Endothelial cell of umbilical vein (primary cell): ENCODE measurements at regions not wholly inside any gene's neighbourhood (a gene's known extent, or its start where the extent isn't known, plus 50 kb on each side); places are given as distances from the start of the nearest gene placed in this dataset.

Source experiments
- BruUV-seq: library from RNA; stranded (reverse); fragments of 400-500 nt; replicated peaks from 2 replicates; lab custom pipeline; 2021; lab: Mats Ljungman, UMichigan
- CTCF ChIA-PET: fragments of 300-600, 350-600 bp; sonication (Branson Sonifier 250); formaldehyde crosslinking; loops from one replicate; lab custom pipeline; 2021; ENCODE audit warnings: antibody characterized with exemption, inconsistent platforms; lab: Charles Lee
- POLR2A ChIA-PET: fragments of 300-600, 350-600 bp; sonication (Branson Sonifier 250); formaldehyde crosslinking; loops from one replicate; lab custom pipeline; 2021; ENCODE audit warnings: antibody characterized with exemption, inconsistent platforms; lab: Charles Lee
- DNase-seq: peaks from one replicate; pipeline ENCODE4 v3.0.0-alpha.2; 2011; ENCODE audit warnings: low read depth, low spot score
- FAIRE-seq: peaks from 2 replicates; lab custom pipeline; 2011; peaks lifted over from hg19 to GRCh38; lab: Jason Lieb, UNC
- H2AFZ ChIP-seq: 2 replicates; pipeline ENCODE4 v1.6.0; 2012; ENCODE audit warnings: low read depth, low read length, control low read depth, inconsistent platforms
- H3K27ac ChIP-seq: 2 replicates; pipeline ENCODE4 v1.5.1; 2011; ENCODE audit warnings: low read depth, mild to moderate bottlenecking, control low read depth, low read length, moderate library complexity; ENCODE audit not compliant: insufficient read depth
- H3K27me3 ChIP-seq, 2 experiments: 2 replicates each; pipeline versions ENCODE4 v1.6.0 to v1.6.1; 2011; ENCODE audit warnings: low read length in 2 of 2, mixed read lengths in 1 of 2; ENCODE audit not compliant: control insufficient read depth in 2 of 2, insufficient read depth in 2 of 2
- H3K36me3 ChIP-seq, 2 experiments: 2 replicates in 1 of 2; 3 replicates in 1 of 2; pipeline ENCODE4 v1.5.1; 2011; ENCODE audit warnings: low read length in 2 of 2, mild to moderate bottlenecking in 1 of 2, moderate library complexity in 1 of 2; ENCODE audit not compliant: control insufficient read depth in 2 of 2, insufficient read depth in 2 of 2; ENCODE audit errors: extremely low read depth in 1 of 2
- H3K4me1 ChIP-seq: 3 replicates; pipeline ENCODE4 v1.5.1; 2011; ENCODE audit warnings: mild to moderate bottlenecking, low read length; ENCODE audit not compliant: control insufficient read depth, insufficient read depth; ENCODE audit errors: extremely low read depth
- H3K4me2 ChIP-seq: 2 replicates; pipeline ENCODE4 v1.6.1; 2011; ENCODE audit warnings: low read length, control low read depth, mixed read lengths; ENCODE audit not compliant: insufficient read depth
- H3K4me3 ChIP-seq, 3 experiments: fragments of 200-600 bp in 1 of 3; sonication (generic), shearing (Covaris generic) in 1 of 3; replicated peaks in 1 of 3; 2 replicates each; pipeline ENCODE4 v1.5.1; 2011 to 2016; ENCODE audit warnings: control low read depth in 3 of 3, low read length in 3 of 3, mild to moderate bottlenecking in 2 of 3, inconsistent platforms in 1 of 3, low read depth in 1 of 3, moderate library complexity in 1 of 3; ENCODE audit not compliant: insufficient read depth in 1 of 3
- H3K79me2 ChIP-seq: 2 replicates; pipeline ENCODE4 v1.6.0; 2012; ENCODE audit warnings: low read length, inconsistent platforms; ENCODE audit not compliant: control insufficient read depth, insufficient read depth
- H3K9ac ChIP-seq: replicated peaks from 2 replicates; pipeline ENCODE3; 2011; ENCODE audit warnings: low read length, control low read depth; ENCODE audit not compliant: insufficient read depth; ENCODE audit errors: extremely low read depth
- H3K9me1 ChIP-seq: replicated peaks from 3 replicates; pipeline ENCODE4 v1.6.0; 2011; ENCODE audit warnings: mild to moderate bottlenecking, low read length; ENCODE audit not compliant: control insufficient read depth, insufficient read depth; ENCODE audit errors: extremely low read depth
- H3K9me3 ChIP-seq: replicated peaks from 2 replicates; pipeline ENCODE4 v1.5.1; 2012; ENCODE audit warnings: low read length, inconsistent platforms; ENCODE audit not compliant: control insufficient read depth, insufficient read depth
- H4K20me1 ChIP-seq: replicated peaks from 2 replicates; pipeline ENCODE3; 2011; ENCODE audit warnings: mild to moderate bottlenecking, low read length; ENCODE audit not compliant: control insufficient read depth, insufficient read depth; ENCODE audit errors: extremely low read depth
- JUN ChIP-seq: IDR thresholded peaks from 2 replicates; pipeline ENCODE4 v1.6.1; 2011; ENCODE audit warnings: borderline replicate concordance, low read depth; ENCODE audit not compliant: insufficient read length, insufficient read depth
- MAX ChIP-seq: IDR thresholded peaks from 2 replicates; pipeline ENCODE4 v1.6.1; 2011; ENCODE audit not compliant: insufficient read depth, insufficient read length
- MYC ChIP-seq: IDR thresholded peaks from one replicate; pipeline ENCODE4 v1.6.1; 2011; ENCODE audit warnings: mild to moderate bottlenecking, low read depth, low read length
- POLR2A ChIP-seq: IDR thresholded peaks from 2 replicates; pipeline ENCODE4 v1.6.1; 2012; ENCODE audit warnings: low read depth, mild to moderate bottlenecking, control low read depth, low read length
- POLR2AphosphoS5 ChIP-seq: IDR thresholded peaks from 2 replicates; pipeline ENCODE4 v1.6.1; 2012; ENCODE audit warnings: low read depth, mild to moderate bottlenecking, control low read depth, low read length, moderate library complexity; ENCODE audit not compliant: insufficient read depth
- dilution Hi-C: fragments of 300-500 bp; cut with MboI; formaldehyde crosslinking; loops from one replicate; pipeline ENCODE4 v1.15.0; 2019; ENCODE audit warnings: low sequenced_read_pairs; ENCODE audit not compliant: extremely low pct_ligation_motif_present
- intact Hi-C: fragments of 100-400 bp; cut with micrococcal nuclease; formaldehyde crosslinking; loops from one replicate; pipeline ENCODE4 v1.10.0; 2022
- TF ChIP-seq, protein P1 (sequence below), 2 donors: IDR thresholded peaks; 1 replicate in 1 of 2; 2 replicates in 1 of 2; pipeline ENCODE4 v1.5.1; 2011; ENCODE audit warnings: low read length in 2 of 2, mild to moderate bottlenecking in 2 of 2, moderate library complexity in 2 of 2, control low read depth in 1 of 2, inconsistent platforms in 1 of 2, low read depth in 1 of 2; ENCODE audit not compliant: insufficient read depth in 1 of 2; ENCODE audit errors: extremely low read depth in 1 of 2

GRCh38 chr2:15731213-15731888, 139.7 kb downstream of the DDX1 start:
- no peak overlapping the region for H3K4me3 ChIP-seq
- ChIA-PET CTCF (interaction anchor here (1.0 to 1.5 kb wide), 2 partner anchors 24 to 27 kb away, joined by 3 to 4 read pairs; no protein-coding TSS in a partner anchor), POLR2A (no interaction called here)
- H3K4me2 ChIP-seq = no peak overlapping the region
- no peaks in the 10 kb centered on the region for H3K79me2 ChIP-seq
- no TSS peak for BruUV-seq
- no peak overlapping the region for H2AFZ ChIP-seq
- dilution Hi-C loops = no loop called here
- intact Hi-C loops = loop anchor here (10.0 kb wide), 1 partner anchor 873 kb away; no protein-coding TSS in a partner anchor
- H3K4me1 ChIP-seq = peaks cover 31% of the 10 kb centered on the region
- H3K36me3 ChIP-seq = no peaks in the 10 kb centered on the region
- no peak for FAIRE-seq
- DNase-seq = no peak
- H3K9ac ChIP-seq = no peak overlapping the region
- no peaks in the 10 kb centered on the region for H4K20me1 ChIP-seq
- no peaks in the 10 kb centered on the region for H3K9me1 ChIP-seq
- no peaks in the 10 kb centered on the region for H3K9me3 ChIP-seq
- peaks cover 0 to 1% of the 10 kb centered on the region in 2 experiments for H3K27me3 ChIP-seq
- TF ChIP-seq, protein P1, sequence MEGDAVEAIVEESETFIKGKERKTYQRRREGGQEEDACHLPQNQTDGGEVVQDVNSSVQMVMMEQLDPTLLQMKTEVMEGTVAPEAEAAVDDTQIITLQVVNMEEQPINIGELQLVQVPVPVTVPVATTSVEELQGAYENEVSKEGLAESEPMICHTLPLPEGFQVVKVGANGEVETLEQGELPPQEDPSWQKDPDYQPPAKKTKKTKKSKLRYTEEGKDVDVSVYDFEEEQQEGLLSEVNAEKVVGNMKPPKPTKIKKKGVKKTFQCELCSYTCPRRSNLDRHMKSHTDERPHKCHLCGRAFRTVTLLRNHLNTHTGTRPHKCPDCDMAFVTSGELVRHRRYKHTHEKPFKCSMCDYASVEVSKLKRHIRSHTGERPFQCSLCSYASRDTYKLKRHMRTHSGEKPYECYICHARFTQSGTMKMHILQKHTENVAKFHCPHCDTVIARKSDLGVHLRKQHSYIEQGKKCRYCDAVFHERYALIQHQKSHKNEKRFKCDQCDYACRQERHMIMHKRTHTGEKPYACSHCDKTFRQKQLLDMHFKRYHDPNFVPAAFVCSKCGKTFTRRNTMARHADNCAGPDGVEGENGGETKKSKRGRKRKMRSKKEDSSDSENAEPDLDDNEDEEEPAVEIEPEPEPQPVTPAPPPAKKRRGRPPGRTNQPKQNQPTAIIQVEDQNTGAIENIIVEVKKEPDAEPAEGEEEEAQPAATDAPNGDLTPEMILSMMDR (IDR thresholded peaks at IDR 0.05; ENCODE audit: extremely low read depth in 1 of 2, insufficient read depth in 1 of 2, low read depth in 1 of 2, low read length in 2 of 2) = no peak
- TF ChIP-seq MAX (no peak), POLR2A (no peak), MYC (no peak)
- no peak overlapping the region for H3K27ac ChIP-seq

- no peaks in the 10 kb centered on the region for H3K9me1 ChIP-seq
- no peaks in the 10 kb centered on the region for H3K36me3 ChIP-seq
- no peaks in the 10 kb centered on the region for H3K9me3 ChIP-seq
- H3K27me3 ChIP-seq = no peaks in the 10 kb centered on the region
- no peak for DNase-seq
- FAIRE-seq = no peak
- no peak overlapping the region for H3K9ac ChIP-seq
- intact Hi-C loops (loop anchor here (10.0 kb wide), 1 partner anchor 873 kb away; no protein-coding TSS in a partner anchor), dilution Hi-C loops (no loop called here)
- BruUV-seq = no TSS peak
- no peak overlapping the region for H3K4me3 ChIP-seq
- ChIA-PET CTCF (no interaction called here), POLR2A (no interaction called here)
- H4K20me1 ChIP-seq = no peaks in the 10 kb centered on the region
- TF ChIP-seq JUN (no peak), POLR2AphosphoS5 (no peak)
- TF ChIP-seq, protein P1 (IDR thresholded peaks at IDR 0.05; ENCODE audit: extremely low read depth in 1 of 2, insufficient read depth in 1 of 2, low read depth in 1 of 2, low read length in 2 of 2) = no peak
- no peaks in the 10 kb centered on the region for H3K79me2 ChIP-seq
- H3K27ac ChIP-seq = no peak overlapping the region
- no peak overlapping the region for H2AFZ ChIP-seq
- H3K4me1 ChIP-seq = peaks cover 31% of the 10 kb centered on the region
- no peak overlapping the region for H3K4me2 ChIP-seq
Measured at GRCh38 chr2:15731889-15732271, 140.2 kb downstream of the DDX1 start.
